ENCODE measurements at regions not wholly inside any gene's neighbourhood (a gene's known extent, or its start where the extent isn't known, plus 50 kb on each side); places are given as distances from the start of the nearest gene placed in this dataset.

- no peak for TF ChIP-seq TAF1 (IDR thresholded peaks at IDR 0.05; ENCODE audit: borderline replicate concordance, insufficient read depth, low read length)
Observed at GRCh38 chr18:43786893-43787292, 509.6 kb upstream of the SYT4 start.

DNA sequence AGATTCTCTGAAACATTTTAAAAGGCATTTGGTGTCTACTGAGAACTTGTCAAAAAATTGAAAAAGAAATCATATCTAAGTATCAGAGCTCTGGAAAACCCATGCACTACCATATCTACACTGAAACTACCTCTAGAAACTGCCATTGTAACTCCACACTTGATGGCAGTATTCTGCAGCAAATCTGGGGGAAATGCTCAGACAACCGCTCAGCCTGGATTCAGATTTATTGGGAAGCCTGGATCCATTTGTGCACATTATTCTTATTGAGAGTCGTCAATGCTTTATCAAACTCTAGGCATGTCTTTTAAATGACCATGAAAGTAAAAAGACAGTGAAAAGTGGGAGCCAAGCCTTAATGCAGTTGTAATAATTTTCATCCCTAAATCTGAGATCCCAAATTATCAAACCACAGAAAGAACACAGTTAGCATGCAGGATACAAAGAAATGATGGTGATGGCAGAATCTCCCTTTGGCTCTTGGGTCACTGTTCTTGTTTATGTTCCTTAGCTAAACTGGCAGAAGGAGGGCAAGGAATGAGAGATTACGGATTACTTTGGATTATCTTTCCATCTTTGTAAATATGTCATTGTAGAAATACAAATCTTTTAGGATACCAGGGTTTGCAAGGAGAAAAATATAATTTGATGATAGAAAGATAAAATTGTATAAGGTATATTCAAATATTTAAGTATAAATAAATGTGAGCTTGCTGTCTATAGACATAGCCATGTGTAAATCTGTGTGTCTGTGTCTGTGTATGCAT, 512.1 kb upstream of the SYT4 start:
- TF ChIP-seq POLR2AphosphoS5 (IDR thresholded peaks at IDR 0.05; ENCODE audit: low read depth, low read length): no peak
- no peak for TF ChIP-seq SIN3A (IDR thresholded peaks at IDR 0.05; ENCODE audit: borderline replicate concordance, insufficient read depth, low read length)
- no peak for TF ChIP-seq REST (IDR thresholded peaks at IDR 0.05; ENCODE audit: insufficient read depth in 1 of 2, low read depth in 2 of 2, low read length in 2 of 2)
- no peak for TF ChIP-seq TAF1 (IDR thresholded peaks at IDR 0.05; ENCODE audit: borderline replicate concordance, insufficient read depth, low read length)
- TF ChIP-seq FOXP2 (optimal IDR thresholded peaks at IDR 0.05; ENCODE audit: borderline replicate concordance, extremely low read depth, extremely low read length, insufficient read depth): no peak

DNA sequence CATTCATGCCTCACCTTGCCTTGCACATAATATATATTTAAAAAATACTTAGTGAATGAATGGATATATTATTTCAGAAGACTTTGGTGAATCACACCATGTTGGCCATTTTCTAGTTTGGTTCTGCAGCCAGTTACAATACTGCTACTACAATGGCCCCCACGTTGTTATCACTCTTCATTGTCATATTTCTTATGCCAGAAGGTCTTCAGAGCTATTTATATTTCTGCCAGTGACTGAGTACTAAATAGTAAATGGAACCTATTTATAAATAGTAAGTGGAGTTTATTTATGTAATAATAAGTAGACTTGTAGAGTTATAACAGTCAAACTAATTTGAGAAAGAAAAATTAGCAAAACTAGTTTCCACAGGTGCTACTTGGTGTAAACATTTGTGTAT, 516.6 kb upstream of the SYT4 start:
- TF ChIP-seq TAF1 (IDR thresholded peaks at IDR 0.05; ENCODE audit: borderline replicate concordance, insufficient read depth, low read length): no peak
- no peak for TF ChIP-seq POLR2AphosphoS5 (IDR thresholded peaks at IDR 0.05; ENCODE audit: low read depth, low read length)
- TF ChIP-seq FOXP2 (optimal IDR thresholded peaks at IDR 0.05; ENCODE audit: borderline replicate concordance, extremely low read depth, extremely low read length, insufficient read depth): no peak
- TF ChIP-seq REST (IDR thresholded peaks at IDR 0.05; ENCODE audit: insufficient read depth in 1 of 2, low read depth in 2 of 2, low read length in 2 of 2): no peak
- TF ChIP-seq SIN3A (IDR thresholded peaks at IDR 0.05; ENCODE audit: borderline replicate concordance, insufficient read depth, low read length): no peak

DNA sequence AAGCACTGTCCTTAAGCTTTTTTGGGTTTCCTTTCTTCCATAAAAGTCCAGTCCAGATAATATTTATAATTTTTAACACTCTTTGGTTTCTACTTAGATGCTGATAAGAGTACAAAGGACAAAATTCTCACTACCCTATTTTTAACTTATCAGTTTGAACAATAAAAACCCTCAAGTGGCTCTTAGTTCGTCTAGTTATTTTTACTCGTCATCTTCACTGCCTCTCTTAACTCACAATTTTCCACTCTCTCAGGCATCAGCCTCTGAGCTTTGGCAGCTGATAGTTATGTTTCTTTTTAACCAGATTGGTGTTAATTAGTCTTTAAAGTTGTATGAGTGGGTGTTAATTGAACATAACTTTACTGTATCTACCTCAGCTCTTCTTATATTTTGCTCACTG, 517.1 kb upstream of the SYT4 start:
- TF ChIP-seq TAF1 (IDR thresholded peaks at IDR 0.05; ENCODE audit: borderline replicate concordance, insufficient read depth, low read length) (no peak), FOXP2 (optimal IDR thresholded peaks at IDR 0.05; ENCODE audit: borderline replicate concordance, extremely low read depth, extremely low read length, insufficient read depth) (no peak), POLR2AphosphoS5 (IDR thresholded peaks at IDR 0.05; ENCODE audit: low read depth, low read length) (no peak), REST (IDR thresholded peaks at IDR 0.05; ENCODE audit: insufficient read depth in 1 of 2, low read depth in 2 of 2, low read length in 2 of 2) (no peak), SIN3A (IDR thresholded peaks at IDR 0.05; ENCODE audit: borderline replicate concordance, insufficient read depth, low read length) (no peak)

- TF ChIP-seq SIN3A (IDR thresholded peaks at IDR 0.05; ENCODE audit: borderline replicate concordance, insufficient read depth, low read length) (no peak), REST (IDR thresholded peaks at IDR 0.05; ENCODE audit: insufficient read depth in 1 of 2, low read depth in 2 of 2, low read length in 2 of 2) (no peak), TAF1 (IDR thresholded peaks at IDR 0.05; ENCODE audit: borderline replicate concordance, insufficient read depth, low read length) (no peak), POLR2AphosphoS5 (IDR thresholded peaks at IDR 0.05; ENCODE audit: low read depth, low read length) (no peak), FOXP2 (optimal IDR thresholded peaks at IDR 0.05; ENCODE audit: borderline replicate concordance, extremely low read depth, extremely low read length, insufficient read depth) (no peak)
Observed at GRCh38 chr18:43797347-43797746, 520.1 kb upstream of the SYT4 start.

All from PFSK-1 (cell line).